COLO668 (cell line): ENCODE measurements at regions not wholly inside any gene's neighbourhood (a gene's known extent, or its start where the extent isn't known, plus 50 kb on each side); places are given as distances from the start of the nearest gene placed in this dataset.

Experiments used
- DNase-seq: peaks from one replicate; lab custom pipeline; 2025; ENCODE audit not compliant: unreplicated experiment; lab: John Stamatoyannopoulos, UW

DNA sequence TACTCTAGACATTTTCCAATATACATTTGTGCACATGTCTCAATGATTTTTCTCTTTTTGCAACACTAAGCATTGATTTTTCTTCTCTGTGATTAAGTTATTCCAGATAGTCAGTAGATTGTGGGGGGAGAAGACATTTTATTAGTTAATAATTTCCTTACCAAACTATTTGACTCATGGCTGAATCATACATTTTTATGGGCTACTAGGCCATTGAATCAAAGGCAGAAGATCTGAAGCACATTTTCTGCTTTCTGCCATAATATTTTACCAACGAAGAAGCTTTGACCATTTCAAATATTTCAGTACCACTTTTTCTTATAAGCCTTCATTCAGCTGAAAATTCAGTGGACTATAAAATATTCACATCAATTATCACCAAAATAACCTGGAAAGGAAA is 175.6 kb downstream of the IRX2 start:
- DNase-seq = no peak

DNA sequence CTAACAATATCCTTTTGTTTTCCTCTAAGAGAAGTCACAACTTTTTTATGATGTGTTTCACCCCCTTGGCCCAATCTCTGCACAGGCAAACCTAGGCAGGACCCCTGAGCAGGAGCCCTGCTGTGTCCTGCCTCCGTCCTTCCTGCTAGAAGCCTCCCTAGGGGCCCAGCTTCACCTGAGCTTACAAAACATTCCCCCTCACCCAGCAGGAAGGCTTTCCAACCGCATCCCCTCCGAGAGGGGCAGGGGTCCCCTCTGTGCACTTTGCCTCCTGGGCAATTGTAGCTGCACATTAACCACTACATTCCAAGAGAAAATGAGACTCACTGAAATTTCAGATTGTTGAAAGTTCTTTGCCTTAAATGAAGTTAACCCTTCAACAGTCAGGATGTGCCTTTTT is 176.2 kb downstream of the IRX2 start:
- DNase-seq = no peak

DNA sequence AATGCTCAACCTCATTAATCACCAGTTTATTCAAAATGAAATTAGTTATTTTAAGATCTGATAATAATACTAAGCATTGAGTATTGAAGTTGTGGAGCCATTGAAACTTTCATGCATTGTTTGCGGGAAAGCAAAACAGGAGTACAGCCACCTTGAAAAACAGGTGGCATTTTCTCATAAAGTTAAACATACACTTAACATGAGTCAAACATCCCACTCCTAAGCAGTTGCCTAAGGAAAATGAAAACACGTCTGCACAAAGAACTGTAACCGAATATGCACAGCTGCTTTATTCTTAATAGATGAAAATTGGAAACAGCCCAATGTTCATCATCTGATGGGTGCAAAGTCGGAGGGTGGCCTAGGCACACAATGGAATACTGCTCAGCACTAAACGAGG is 177.3 kb downstream of the IRX2 start:
- no peak for DNase-seq

DNA sequence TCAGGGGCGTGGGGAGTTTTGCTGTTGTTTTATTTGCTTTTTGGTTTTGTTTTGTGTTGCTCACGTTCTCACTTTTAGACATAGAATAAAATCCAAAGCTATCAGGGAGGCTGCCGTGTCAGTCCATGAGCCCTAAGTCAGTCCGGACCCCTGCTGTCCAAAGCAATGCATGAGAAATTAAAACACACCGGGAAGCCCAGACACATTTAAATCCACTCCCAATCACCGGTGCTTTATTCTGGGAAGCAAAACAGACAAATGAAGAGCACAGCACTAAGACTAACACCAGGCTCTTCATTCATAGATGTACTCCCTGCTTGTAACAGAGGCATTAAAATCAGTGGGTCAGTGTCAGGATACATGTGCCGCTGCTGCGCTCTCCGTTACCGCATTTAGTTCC is 180.9 kb downstream of the IRX2 start:
- DNase-seq = no peak

DNA sequence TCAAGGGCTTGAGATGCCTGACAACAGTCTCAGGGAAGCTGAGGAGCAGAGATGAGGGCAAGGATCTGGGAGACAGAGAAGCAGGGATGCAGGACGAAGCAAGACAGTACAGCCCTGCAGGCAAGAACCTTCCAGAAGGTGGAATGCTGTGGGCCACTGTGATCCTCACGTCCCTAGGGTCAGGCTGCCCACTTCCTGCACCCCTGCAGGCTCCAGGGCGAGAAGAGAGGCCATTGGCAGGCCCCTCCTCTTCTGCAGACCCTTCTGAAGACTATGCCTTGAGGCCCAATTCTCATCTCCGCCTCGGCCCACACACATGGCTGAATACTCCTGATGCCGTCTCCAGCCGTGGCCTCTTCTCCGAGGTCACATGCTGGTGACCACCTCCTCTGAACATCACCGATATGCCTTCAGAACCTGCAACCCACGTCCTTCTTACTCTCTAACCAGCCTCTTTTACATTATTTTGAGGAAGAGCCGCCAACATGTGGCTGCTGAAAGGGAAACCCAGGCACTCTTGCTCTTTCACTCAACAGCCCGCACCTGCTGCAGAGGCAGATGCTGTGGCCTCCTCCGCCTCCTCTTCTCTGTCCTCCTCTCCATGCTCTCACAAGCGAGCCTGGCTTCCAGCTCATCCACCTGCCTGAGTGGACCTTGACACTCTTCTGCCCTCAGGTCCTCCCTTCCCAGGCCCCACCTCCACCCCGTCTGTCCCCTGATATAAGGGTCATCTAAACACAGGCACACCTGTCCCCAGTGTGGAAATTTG is 181.5 kb downstream of the IRX2 start:
- no peak for DNase-seq

DNA sequence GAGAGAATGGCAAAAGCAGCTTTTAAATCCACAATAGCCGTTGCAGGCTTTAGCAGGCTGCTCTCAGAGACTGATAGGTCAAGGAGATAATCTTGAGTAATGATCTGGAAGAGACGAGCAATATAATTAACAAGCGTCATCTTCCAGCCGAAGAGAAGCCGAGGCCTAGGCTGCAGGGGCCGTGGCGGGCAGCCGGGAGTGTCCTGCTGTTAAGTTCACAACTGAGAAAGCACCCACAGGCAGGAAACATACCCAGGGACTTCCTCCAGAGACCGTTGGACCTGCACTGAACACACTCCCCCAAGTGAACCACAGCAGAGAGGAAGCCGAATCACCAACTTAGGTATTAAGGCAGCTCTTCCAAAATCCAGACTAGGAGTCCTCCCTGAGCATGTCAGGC is 182.3 kb downstream of the IRX2 start:
- DNase-seq = no peak

DNA sequence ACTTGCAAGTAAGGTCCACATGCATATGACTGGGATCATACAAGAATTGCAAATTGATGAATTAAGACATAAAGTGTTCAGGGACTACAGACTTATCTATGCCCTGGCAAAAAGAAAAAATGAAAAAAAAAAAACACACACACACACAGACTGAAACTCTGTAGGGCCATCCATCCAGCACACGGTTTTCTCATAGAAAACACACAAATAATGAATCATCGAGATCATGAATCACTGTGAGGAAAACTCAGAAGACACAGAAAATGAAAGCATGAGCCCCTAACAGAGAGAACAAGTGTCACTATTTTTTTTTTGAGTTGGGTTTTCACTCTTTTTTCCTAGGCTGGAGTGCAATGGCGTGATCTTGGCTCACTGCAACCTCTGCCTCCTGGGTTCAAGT is 185.2 kb downstream of the IRX2 start:
- no peak for DNase-seq

DNA sequence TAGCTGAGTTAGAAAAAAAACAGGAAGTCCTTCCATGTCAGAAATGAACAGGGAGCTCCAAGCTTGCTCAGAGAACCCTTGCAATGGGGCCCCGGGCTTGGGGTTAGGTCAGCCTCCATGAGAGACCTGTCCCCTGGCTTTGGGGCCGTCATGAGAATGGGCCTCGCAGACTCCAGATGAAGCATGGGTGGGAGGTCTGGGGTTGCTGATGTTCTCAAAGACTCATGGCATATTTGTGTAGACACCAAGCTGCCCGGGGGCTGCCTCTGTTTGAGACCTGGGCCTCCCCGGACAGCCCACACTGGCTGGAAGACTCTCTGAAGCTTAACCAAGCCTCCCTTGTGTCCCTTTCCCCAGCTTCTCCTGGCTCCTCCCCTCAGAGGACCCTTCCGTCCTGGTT is 186.3 kb downstream of the IRX2 start:
- no peak for DNase-seq

DNA sequence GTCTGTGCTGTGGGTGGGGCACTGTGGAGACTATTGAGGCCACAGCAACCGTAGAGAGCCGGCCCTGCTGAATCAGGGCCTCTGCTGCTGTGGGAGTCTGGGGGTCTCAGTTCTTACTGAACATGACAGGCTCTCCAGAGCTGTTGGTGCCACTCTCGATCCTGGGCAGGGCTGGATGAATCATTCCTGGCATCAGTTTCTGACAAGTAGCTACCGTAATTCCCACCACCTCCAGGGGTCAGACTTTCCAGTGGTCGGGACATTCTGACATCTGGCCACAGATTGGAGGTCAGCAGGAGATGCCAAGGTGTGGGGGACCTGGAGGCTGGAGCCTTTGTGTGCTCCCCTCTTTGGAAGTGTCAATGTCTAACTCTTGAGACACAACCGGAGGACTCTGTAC is 188.4 kb downstream of the IRX2 start:
- DNase-seq = no peak

DNA sequence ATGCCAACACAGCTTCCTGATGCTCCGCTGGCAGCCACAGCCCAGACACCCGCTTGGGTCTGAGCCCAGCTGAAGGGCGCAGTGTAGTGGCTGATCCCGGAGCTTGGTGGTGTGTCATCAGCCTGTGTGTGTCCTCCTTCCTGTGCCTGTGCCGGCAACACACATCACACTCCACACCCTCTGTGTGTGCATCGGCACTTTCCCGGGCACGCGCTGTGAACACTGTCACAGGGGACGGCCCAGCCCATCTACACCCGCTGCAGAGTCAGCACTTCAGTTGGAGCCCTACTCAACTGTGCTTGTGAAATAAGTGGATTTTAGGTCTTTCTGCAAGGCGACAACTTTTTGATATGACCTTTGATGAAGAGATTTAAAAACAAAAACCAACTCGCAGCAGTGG is 189.4 kb downstream of the IRX2 start:
- DNase-seq = no peak

DNA sequence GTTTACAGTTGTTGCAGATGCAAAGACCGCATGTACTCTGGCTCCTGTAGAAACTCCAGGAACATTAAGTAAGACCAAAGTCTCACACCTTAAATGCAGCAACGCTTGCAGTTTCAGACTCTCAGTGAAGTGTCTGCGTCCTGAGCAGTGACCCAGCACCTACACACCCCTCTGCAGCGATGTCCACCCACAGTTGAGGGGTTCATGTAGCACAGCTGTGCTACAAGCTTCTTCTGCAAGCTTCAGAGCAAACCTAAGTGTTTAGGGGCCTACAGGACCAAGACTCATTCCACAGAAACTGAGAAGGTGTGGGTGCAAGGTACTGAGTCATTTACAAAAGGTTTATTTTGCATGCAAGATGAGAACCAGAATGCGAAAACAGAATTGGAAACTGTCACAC is 191.0 kb downstream of the IRX2 start:
- no peak for DNase-seq

DNA sequence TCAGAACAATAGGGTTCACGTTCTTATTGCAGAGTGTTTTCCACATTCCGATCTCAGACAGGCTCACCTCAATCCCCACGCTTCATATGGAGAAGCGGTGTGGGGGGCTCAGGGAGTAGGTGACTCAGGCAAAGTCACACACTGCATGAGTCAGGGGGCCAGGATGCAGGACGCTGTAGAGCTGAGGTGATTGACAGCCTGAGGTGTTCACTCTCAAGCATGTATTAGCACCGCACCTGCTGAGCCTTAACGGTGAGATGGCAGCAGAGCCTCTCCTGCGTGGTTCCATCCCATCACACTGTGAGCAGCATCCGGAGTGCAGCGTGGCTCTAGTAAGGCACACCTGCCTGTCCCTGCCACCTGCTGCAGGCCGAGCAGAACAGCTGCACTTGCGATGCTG is 194.0 kb downstream of the IRX2 start:
- DNase-seq = no peak

DNA sequence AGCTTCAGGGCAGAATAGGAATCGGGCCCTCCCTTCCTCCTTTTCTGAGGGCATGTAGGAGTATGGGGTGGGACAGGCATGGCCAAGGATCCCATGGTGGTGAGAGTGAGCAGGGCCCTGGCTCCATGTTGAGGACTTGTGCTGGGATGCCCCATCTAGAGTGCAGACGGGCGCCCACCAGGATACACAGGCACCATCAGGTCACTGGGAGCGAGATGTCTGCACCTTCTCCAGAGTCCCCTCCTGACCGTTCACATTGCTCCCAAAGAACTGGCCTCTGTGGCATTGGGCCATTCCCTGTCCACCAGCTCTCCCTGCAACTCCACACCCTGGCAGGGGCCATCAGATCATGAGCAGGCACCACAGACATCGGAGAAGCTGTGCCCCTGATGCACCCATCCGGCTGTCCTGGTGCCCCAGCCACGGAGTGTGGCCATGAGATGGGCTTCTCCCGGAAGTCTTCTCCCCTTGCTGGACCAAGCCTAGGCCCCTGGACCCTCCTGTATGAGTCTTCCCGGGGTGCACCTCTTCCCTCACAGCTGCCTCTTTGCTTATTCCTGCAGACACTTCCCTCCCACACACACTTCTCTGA is 195.0 kb downstream of the IRX2 start:
- no peak for DNase-seq

DNA sequence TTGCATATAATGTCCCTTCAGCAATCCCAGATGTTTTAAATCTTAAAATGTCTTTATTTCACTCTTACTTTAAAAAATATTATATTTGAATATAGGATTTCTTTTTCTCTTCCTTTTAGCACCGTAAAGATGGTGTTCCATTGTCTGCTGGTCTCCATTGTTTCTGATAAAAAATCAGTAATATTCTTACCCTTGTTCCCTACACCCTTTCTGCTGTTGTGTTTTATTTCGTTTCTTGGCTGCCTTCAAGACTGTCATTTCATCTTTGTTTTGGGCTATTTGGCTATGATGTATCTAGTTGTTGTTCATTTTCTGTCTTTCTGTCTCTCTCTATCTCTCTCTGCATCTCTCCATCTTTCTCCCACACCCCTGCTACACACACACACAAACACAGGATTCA is 197.9 kb downstream of the IRX2 start:
- DNase-seq = no peak

DNA sequence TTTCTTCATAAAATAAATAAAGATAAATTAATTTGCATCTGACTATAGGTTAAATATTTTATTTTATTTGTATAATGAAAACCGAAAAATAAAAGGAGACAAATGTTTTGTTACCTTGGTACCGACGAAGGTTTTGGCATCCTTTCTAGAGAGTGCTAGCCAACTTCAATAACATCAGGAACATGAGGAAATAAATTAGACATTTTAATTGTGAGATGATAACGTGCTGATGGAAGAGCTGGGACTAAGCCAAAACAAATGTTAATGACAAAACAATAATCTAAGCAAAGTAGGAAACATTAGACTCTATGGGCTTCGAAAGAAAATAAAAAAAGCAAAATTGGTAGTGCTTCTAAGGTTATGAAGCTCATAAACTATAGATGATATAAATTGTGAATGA is 201.0 kb downstream of the IRX2 start:
- no peak for DNase-seq

DNA sequence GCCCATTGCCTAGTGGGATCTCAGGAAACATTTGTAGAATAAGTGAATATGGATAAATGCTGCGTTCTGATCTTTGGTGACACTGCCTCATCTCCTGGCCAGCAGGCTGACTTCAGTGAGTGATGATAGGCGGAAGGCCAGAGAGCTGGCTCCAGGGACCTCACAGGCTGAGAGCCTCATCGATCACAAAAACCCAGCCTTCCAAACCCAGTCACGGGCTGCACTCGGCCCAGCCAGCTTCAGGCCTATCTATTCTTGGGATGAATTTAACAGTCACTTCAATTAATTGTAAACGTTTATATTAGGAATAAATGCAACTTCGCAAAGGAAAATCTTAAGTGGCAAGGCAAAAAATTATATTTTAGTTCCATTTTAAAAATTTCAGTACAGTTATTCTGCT is 201.6 kb downstream of the IRX2 start:
- no peak for DNase-seq

DNA sequence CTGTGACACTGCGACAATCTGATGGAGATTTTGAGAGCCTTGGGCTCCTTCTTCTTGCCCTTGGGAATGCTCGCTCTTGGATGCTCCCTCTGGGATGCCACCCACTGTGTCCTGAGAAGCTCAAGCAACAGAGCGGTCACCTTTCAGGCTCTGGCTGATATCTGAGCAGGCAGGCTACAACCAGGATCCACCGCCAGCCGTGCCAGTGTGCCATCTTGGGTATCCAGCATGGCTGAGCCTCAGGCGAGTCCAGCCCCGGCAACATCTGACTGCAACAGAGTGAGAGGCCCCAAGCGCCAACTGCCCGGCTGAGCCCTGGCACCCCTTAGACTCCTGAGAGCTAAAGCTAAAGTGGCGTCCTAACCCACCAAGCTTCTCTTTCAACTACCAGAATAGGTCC is 202.1 kb downstream of the IRX2 start:
- DNase-seq = no peak

DNA sequence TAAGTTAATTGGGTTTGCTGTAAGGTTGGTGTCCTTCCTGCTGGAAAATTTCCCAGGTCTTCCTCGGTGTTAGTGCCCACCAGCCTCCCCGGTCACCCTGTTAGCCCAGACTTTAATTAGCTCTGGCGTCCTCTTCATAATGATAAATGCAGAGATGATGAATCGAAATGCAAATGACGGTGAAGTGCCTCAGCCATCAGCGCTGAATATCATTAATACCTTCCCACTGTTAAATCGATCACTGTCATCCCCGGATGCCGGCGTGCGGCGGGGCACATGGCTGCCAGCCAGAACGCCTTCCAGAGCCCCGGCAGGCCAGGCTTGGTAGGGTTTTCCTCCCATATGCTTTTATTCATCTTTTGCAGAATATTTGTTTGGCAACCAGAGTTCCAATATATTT is 204.5 kb downstream of the IRX2 start:
- DNase-seq = no peak

DNA sequence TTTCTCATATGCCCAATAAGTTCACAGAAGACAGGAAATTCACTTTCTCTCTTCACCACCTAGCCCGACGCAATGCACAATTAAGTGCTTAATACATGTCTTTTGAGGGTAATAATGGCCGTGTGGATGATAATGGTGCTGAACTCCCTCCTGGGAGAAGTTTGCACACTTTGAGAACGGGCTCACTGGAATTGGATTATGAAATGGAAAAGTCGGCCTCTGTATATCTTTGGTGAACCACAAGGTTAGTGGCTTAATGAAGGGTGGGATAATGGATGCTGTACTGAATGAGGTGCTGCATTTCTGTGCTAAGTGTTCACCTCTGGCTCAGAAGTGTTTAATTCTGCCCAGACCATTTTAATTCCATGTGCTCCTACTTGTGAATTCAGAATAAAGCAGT is 207.5 kb downstream of the IRX2 start:
- no peak for DNase-seq

DNA sequence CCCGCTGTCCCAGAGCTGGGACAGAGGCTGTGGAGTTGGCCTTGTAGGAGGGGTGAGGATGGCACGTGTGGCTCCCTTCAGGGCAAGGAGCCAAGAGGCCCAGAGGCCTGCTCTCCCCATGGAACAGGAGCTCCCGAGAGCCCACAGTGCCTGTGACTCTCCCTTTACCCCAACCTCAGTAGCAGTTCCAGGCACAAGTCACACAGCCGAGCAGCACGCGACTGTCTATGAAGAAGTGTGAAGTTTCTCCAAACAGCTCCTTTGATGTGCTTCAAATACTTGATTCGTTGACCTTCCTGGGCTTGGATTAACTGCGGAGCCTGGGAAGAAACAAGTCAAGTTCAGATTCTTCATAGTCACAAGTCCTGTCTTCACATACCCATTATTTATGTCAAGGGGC is 208.7 kb downstream of the IRX2 start:
- DNase-seq = no peak

DNA sequence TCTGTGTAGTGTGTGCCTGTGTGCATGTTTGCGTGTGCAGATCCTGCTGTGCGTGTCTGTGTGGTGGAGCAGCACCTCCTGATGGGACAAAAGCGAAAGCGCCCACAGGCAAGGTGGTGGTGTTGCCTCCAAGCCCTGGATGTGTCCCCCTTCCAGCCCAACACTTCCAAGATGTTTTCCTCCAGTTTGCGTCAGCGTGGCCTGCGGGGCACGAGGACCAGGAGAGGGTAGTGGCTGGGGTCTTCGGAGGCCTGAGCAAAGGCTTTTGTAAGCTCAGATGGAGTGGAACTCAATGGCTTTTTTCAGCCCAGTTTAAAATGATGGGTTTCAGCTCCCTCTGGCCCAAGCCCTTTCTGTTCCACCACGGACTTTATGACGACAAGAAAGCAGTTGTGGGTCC is 209.5 kb downstream of the IRX2 start:
- DNase-seq = no peak

DNA sequence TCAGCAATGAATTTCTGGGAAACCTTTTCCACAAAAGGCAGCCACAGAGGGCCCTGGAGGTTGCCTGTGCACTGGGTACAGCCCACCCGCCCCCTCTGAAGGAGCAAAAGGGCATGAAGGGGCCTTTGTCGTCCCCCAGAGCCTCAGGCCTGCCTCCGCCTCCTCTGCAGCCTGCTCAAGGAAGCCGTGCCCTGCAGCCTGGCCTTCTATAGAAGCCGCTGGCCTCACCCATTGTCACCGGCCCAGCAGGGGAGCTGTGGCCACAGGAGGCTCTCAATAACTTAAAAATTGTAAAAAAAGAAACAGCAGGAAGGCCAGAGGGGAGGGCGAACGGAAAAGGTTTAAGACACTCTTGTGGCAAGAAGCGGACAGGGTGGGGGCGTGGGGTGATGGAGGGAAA is 213.3 kb downstream of the IRX2 start:
- DNase-seq = no peak
